H1 (cell line): ENCODE measurements at regions not wholly inside any gene's neighbourhood (a gene's known extent, or its start where the extent isn't known, plus 50 kb on each side); places are given as distances from the start of the nearest gene placed in this dataset.

Experiments
- CTCF ChIA-PET: fragments of 300-600 bp; sonication (Branson Sonifier 250); formaldehyde crosslinking; loops from one replicate; lab custom pipeline; 2021; ENCODE audit not compliant: partially characterized antibody; lab: Charles Lee
- POLR2A ChIA-PET: fragments of 300-600 bp; sonication (Branson Sonifier 250); formaldehyde crosslinking; loops from one replicate; lab custom pipeline; 2021; ENCODE audit warnings: inconsistent platforms; ENCODE audit not compliant: partially characterized antibody; lab: Charles Lee
- DNase-seq, 2 experiments: peaks; one replicate each; pipeline versions ENCODE4 v3.0.0 to v3.0.0-alpha.2; 2010 to 2022; ENCODE audit warnings: low spot score in 2 of 2, low read depth in 1 of 2, mixed read lengths in 1 of 2
- FAIRE-seq: peaks from 2 replicates; lab custom pipeline; 2011; peaks lifted over from hg19 to GRCh38; lab: Jason Lieb, UNC
- H2AFZ ChIP-seq: 2 replicates; pipeline ENCODE4 v1.8.1; 2012; ENCODE audit warnings: low read length, inconsistent platforms
- H2AK5ac ChIP-seq: 2 replicates; pipeline ENCODE4 v1.6.1; 2013; ENCODE audit warnings: low read depth, low read length
- H2BK120ac ChIP-seq: replicated peaks from 2 replicates; pipeline ENCODE3; 2013; ENCODE audit warnings: low read depth, low read length, inconsistent platforms
- H2BK12ac ChIP-seq: 2 replicates; pipeline ENCODE4 v1.6.1; 2013; ENCODE audit warnings: low read depth, low read length
- H2BK15ac ChIP-seq: 2 replicates; pipeline ENCODE4 v1.6.1; 2013; ENCODE audit warnings: low read length
- H2BK20ac ChIP-seq: 2 replicates; pipeline ENCODE4 v1.6.1; 2013; ENCODE audit warnings: low read length
- H2BK5ac ChIP-seq: 2 replicates; pipeline ENCODE4 v1.6.1; 2013; ENCODE audit warnings: low read depth, low read length
- H3K14ac ChIP-seq: 2 replicates; pipeline ENCODE4 v1.6.1; 2013; ENCODE audit warnings: inconsistent platforms; ENCODE audit not compliant: insufficient read length
- H3K18ac ChIP-seq: 2 replicates; pipeline ENCODE4 v1.6.1; 2013; ENCODE audit warnings: low read length; ENCODE audit errors: extremely low read depth
- H3K23ac ChIP-seq: 2 replicates; pipeline ENCODE4 v1.6.1; 2013; ENCODE audit warnings: inconsistent platforms; ENCODE audit not compliant: insufficient read length
- H3K23me2 ChIP-seq: 2 replicates; pipeline ENCODE4 v1.6.1; 2013; ENCODE audit warnings: low read depth, low read length
- H3K27ac ChIP-seq: 2 replicates; pipeline ENCODE4 v1.6.1; 2011; ENCODE audit warnings: low read depth, low read length, inconsistent platforms
- H3K27me3 ChIP-seq, 4 experiments: replicated peaks in 1 of 4; 1 replicate in 1 of 4; 2 replicates in 3 of 4; pipeline versions ENCODE4 v1.6.1 to v1.8.1; 2011 to 2013; ENCODE audit warnings: low read length in 3 of 4, mild to moderate bottlenecking in 3 of 4, inconsistent platforms in 2 of 4, mixed read lengths in 2 of 4, moderate library complexity in 1 of 4; ENCODE audit not compliant: control insufficient read depth in 3 of 4, insufficient read depth in 3 of 4; ENCODE audit errors: extremely low read depth in 1 of 4
- H3K36me3 ChIP-seq, 4 experiments: 2 replicates each; pipeline versions ENCODE4 v1.6.1 to v1.8.1; 2011 to 2013; ENCODE audit warnings: mild to moderate bottlenecking in 4 of 4, low read length in 3 of 4, moderate library complexity in 2 of 4, control low read depth in 1 of 4, inconsistent platforms in 1 of 4; ENCODE audit not compliant: insufficient read depth in 4 of 4, control insufficient read depth in 2 of 4
- H3K4ac ChIP-seq: replicated peaks from 2 replicates; pipeline ENCODE3; 2013; ENCODE audit warnings: low read length, low read depth, mixed read lengths, inconsistent platforms; ENCODE audit not compliant: insufficient read length
- H3K4me1 ChIP-seq, 4 experiments: replicated peaks in 1 of 4; 1 replicate in 1 of 4; 2 replicates in 3 of 4; pipeline versions ENCODE4 v1.6.1 to v1.8.1; 2011 to 2013; ENCODE audit warnings: low read length in 3 of 4, inconsistent platforms in 2 of 4, mixed read lengths in 1 of 4; ENCODE audit not compliant: insufficient read depth in 4 of 4, control insufficient read depth in 3 of 4
- H3K4me2 ChIP-seq, 2 experiments: 2 replicates each; pipeline versions ENCODE4 v1.6.1 to v1.8.1; 2011 to 2013; ENCODE audit warnings: low read depth in 2 of 2, low read length in 2 of 2, control low read depth in 1 of 2, inconsistent platforms in 1 of 2, mild to moderate bottlenecking in 1 of 2; ENCODE audit not compliant: insufficient read depth in 1 of 2
- H3K4me3 ChIP-seq, 4 experiments: fragments of 200-600, 300-600 bp in 1 of 4; sonication (generic), shearing (Covaris generic), sonication (Bioruptor Twin) in 1 of 4; 2 replicates each; pipeline versions ENCODE4 v1.5.1 to v1.8.1; 2011 to 2016; ENCODE audit warnings: low read length in 4 of 4, low read depth in 3 of 4, control low read depth in 2 of 4, inconsistent platforms in 2 of 4, mild to moderate bottlenecking in 2 of 4, mixed read lengths in 1 of 4, moderate library complexity in 1 of 4; ENCODE audit not compliant: insufficient read depth in 2 of 4; ENCODE audit errors: extremely low read depth in 1 of 4
- H3K56ac ChIP-seq: replicated peaks from 2 replicates; pipeline ENCODE3; 2013; ENCODE audit warnings: low read depth, mild to moderate bottlenecking, mixed read lengths, low read length, inconsistent platforms; ENCODE audit not compliant: insufficient read length
- H3K79me1 ChIP-seq: 2 replicates; pipeline ENCODE4 v1.6.1; 2013; ENCODE audit warnings: low read depth, low read length, control low read depth
- H3K79me2 ChIP-seq, 2 experiments: 2 replicates each; pipeline versions ENCODE4 v1.6.1 to v1.8.1; 2012 to 2013; ENCODE audit warnings: low read length in 2 of 2, mild to moderate bottlenecking in 2 of 2, inconsistent platforms in 1 of 2; ENCODE audit not compliant: insufficient read depth in 2 of 2, control insufficient read depth in 1 of 2
- H3K9ac ChIP-seq, 4 experiments: replicated peaks in 1 of 4; 1 replicate in 1 of 4; 2 replicates in 3 of 4; pipeline versions ENCODE4 v1.6.1 to v1.8.1; 2011 to 2013; ENCODE audit warnings: low read depth in 3 of 4, low read length in 3 of 4, control low read depth in 2 of 4, mild to moderate bottlenecking in 2 of 4, moderate library complexity in 2 of 4, inconsistent platforms in 1 of 4; ENCODE audit errors: extremely low read depth in 1 of 4
- H3K9me3 ChIP-seq, 2 experiments: 2 replicates each; pipeline versions ENCODE4 v1.6.1 to v1.8.1; 2012 to 2013; ENCODE audit warnings: mild to moderate bottlenecking in 2 of 2, moderate library complexity in 2 of 2, control low read depth in 1 of 2, inconsistent platforms in 1 of 2, low read depth in 1 of 2, low read length in 1 of 2, mixed read lengths in 1 of 2; ENCODE audit not compliant: insufficient read depth in 2 of 2
- H4K20me1 ChIP-seq, 2 experiments: replicated peaks in 1 of 2; 2 replicates each; pipeline versions ENCODE3 to v1.8.1; 2011 to 2013; ENCODE audit warnings: inconsistent platforms in 2 of 2, low read length in 2 of 2, mild to moderate bottlenecking in 1 of 2; ENCODE audit not compliant: insufficient read depth in 2 of 2, control insufficient read depth in 1 of 2
- H4K5ac ChIP-seq: 2 replicates; pipeline ENCODE4 v1.6.1; 2013; ENCODE audit warnings: low read length, low read depth, mixed read lengths, inconsistent platforms; ENCODE audit not compliant: insufficient read length
- H4K8ac ChIP-seq: 2 replicates; pipeline ENCODE4 v1.8.0; 2013; ENCODE audit warnings: mild to moderate bottlenecking, moderate library complexity, low read length, inconsistent platforms; ENCODE audit not compliant: insufficient read depth; ENCODE audit errors: extremely low read depth
- H4K91ac ChIP-seq: replicated peaks from 2 replicates; pipeline ENCODE3; 2013; ENCODE audit warnings: low read length, mixed read lengths, inconsistent platforms; ENCODE audit not compliant: insufficient read length
- SIN3A ChIP-seq, 2 experiments: IDR thresholded peaks in 1 of 2; conservative IDR thresholded peaks in 1 of 2; 2 replicates each; pipeline ENCODE4 v1.6.1; 2011 to 2012; ENCODE audit warnings: low read length in 2 of 2, improper control_type of control experiment in 1 of 2, low read depth in 1 of 2, mild to moderate bottlenecking in 1 of 2
- WGBS, 2 experiments: shearing (Covaris generic) in 1 of 2; methylation state at CpG; one replicate each; pipeline versions ENCODE4 v1.1.6 to v1.1.7; 2013 to 2015; ENCODE audit warnings: low lambda C conversion rate in 2 of 2, mixed read lengths in 2 of 2, inconsistent platforms in 1 of 2, low coverage in 1 of 2, missing lambda C conversion rate in 1 of 2; ENCODE audit not compliant: insufficient replicate concordance in 2 of 2, insufficient coverage in 1 of 2, insufficient read length in 1 of 2; ENCODE audit errors: extremely low coverage in 1 of 2, missing lambda C conversion rate in 1 of 2; 5-methylcytosine and 5-hydroxymethylcytosine counted together

GRCh38 chr1:181160322-181160721, 71.8 kb downstream of the IER5 start:
- Histone ChIP-seq H3K4me1 (no peaks in the 10 kb centered on the region), H3K79me2 (no peaks in the 10 kb centered on the region), H2BK120ac (no peak overlapping the region), H2BK12ac (no peak overlapping the region), H3K27me3 (no peaks in the 10 kb centered on the region), H2BK15ac (no peak overlapping the region), H3K56ac (no peak overlapping the region), H2BK20ac (no peak overlapping the region), H3K79me1 (no peaks in the 10 kb centered on the region), H3K4me3 (no peak overlapping the region), H3K36me3 (no peaks in the 10 kb centered on the region), H3K27ac (no peak overlapping the region; the same call in 1 of the 2 replicates), H2BK5ac (no peak overlapping the region), H3K18ac (no peak overlapping the region), H4K5ac (no peak overlapping the region), H2AFZ (no peak overlapping the region), H2AK5ac (no peak overlapping the region), H3K14ac (no peak overlapping the region), H4K91ac (no peak overlapping the region), H3K4me2 (no peak overlapping the region), H3K9ac (no peak overlapping the region), H3K23ac (no peak overlapping the region), H3K9me3 (peaks cover 0 to 3% of the 10 kb centered on the region in 2 experiments; a peak in 1 of 4 replicates), H4K8ac (no peak overlapping the region), H4K20me1 (no peaks in the 10 kb centered on the region), H3K23me2 (no peaks in the 10 kb centered on the region), H3K4ac (no peak overlapping the region)
- ChIA-PET POLR2A (interaction anchor here (0.6 kb wide), 1 partner anchor 278 kb away, joined by 3 read pairs; no protein-coding TSS in a partner anchor), CTCF (interaction anchor here (0.8 to 9.1 kb wide), 11 partner anchors 9 to 297 kb away, joined by 3 to 78 read pairs (median 4); no protein-coding TSS in a partner anchor)
- DNase-seq = no peak
- FAIRE-seq = no peak
- 81% methylated on average over 3 of the region's 3 CpGs; no CpG with 5 or more reads in 1 of the 2 experiments for WGBS, 2 experiments
- TF ChIP-seq SIN3A (conservative IDR thresholded peaks at IDR 0.05 in 1 of 2, IDR thresholded peaks at IDR 0.05 in 1 of 2; ENCODE audit: low read depth in 1 of 2, low read length in 2 of 2) = no peak
